H9 (cell line): ENCODE measurements at regions not wholly inside any gene's neighbourhood (a gene's known extent, or its start where the extent isn't known, plus 50 kb on each side); places are given as distances from the start of the nearest gene placed in this dataset.

ENCODE experiments used
- DNase-seq: peaks from one replicate; pipeline ENCODE4 v3.0.0-alpha.2; 2017
- H2AFZ ChIP-seq: one replicate; pipeline ENCODE4 v1.6.1; 2013; ENCODE audit warnings: mild to moderate bottlenecking, low read length, control low read depth, moderate library complexity
- H2AK5ac ChIP-seq: 2 replicates; pipeline ENCODE4 v1.6.1; 2013; ENCODE audit warnings: low read length, control low read depth, mixed read lengths; ENCODE audit not compliant: insufficient read length
- H2BK120ac ChIP-seq: one replicate; pipeline ENCODE4 v1.6.1; 2013; ENCODE audit warnings: low read depth, mild to moderate bottlenecking, low read length, control low read depth, inconsistent platforms; ENCODE audit not compliant: poor library complexity, severe bottlenecking
- H2BK12ac ChIP-seq: 2 replicates; pipeline ENCODE4 v1.6.1; 2013; ENCODE audit warnings: low read length, control low read depth, mixed read lengths, low read depth; ENCODE audit not compliant: insufficient read length
- H2BK15ac ChIP-seq: 2 replicates; pipeline ENCODE4 v1.6.1; 2013; ENCODE audit warnings: low read depth, low read length, control low read depth
- H2BK20ac ChIP-seq: one replicate; pipeline ENCODE4 v1.6.1; 2013; ENCODE audit warnings: low read depth, mild to moderate bottlenecking, low read length, control low read depth, inconsistent platforms; ENCODE audit not compliant: poor library complexity, severe bottlenecking
- H2BK5ac ChIP-seq: 2 replicates; pipeline ENCODE4 v1.6.1; 2013; ENCODE audit warnings: low read length, control low read depth, mixed read lengths; ENCODE audit not compliant: insufficient read length
- H3K14ac ChIP-seq: 2 replicates; pipeline ENCODE4 v1.6.1; 2013; ENCODE audit warnings: low read length, control low read depth; ENCODE audit not compliant: insufficient read depth
- H3K18ac ChIP-seq: 2 replicates; pipeline ENCODE4 v1.6.1; 2013; ENCODE audit warnings: low read depth, mild to moderate bottlenecking, mixed read lengths, low read length, control low read depth; ENCODE audit not compliant: insufficient read length
- H3K23ac ChIP-seq: 2 replicates; pipeline ENCODE4 v1.6.1; 2013; ENCODE audit warnings: low read length, control low read depth, mixed read lengths, low read depth; ENCODE audit not compliant: insufficient read length
- H3K23me2 ChIP-seq: 2 replicates; pipeline ENCODE4 v1.6.1; 2013; ENCODE audit warnings: low read depth, mild to moderate bottlenecking, mixed read lengths, low read length, control low read depth; ENCODE audit not compliant: insufficient read length, poor library complexity, severe bottlenecking
- H3K27ac ChIP-seq: 2 replicates; pipeline ENCODE4 v1.5.1; 2013; ENCODE audit warnings: low read length, control low read depth, mixed read lengths, low read depth; ENCODE audit not compliant: insufficient read length
- H3K27me3 ChIP-seq: 2 replicates; pipeline ENCODE4 v1.6.1; 2013; ENCODE audit warnings: low read length, control low read depth, inconsistent platforms; ENCODE audit not compliant: insufficient read depth
- H3K4ac ChIP-seq: 2 replicates; pipeline ENCODE4 v1.6.1; 2013; ENCODE audit warnings: low read depth, mild to moderate bottlenecking, control low read depth, inconsistent platforms, low read length, moderate library complexity
- H3K4me1 ChIP-seq: 2 replicates; pipeline ENCODE4 v1.6.1; 2013; ENCODE audit warnings: low read length, control low read depth, inconsistent platforms; ENCODE audit not compliant: insufficient read depth
- H3K4me2 ChIP-seq: 2 replicates; pipeline ENCODE4 v1.6.1; 2013; ENCODE audit warnings: low read length, control low read depth, mixed read lengths; ENCODE audit not compliant: insufficient read length, insufficient read depth
- H3K56ac ChIP-seq: 2 replicates; pipeline ENCODE4 v1.6.1; 2013; ENCODE audit warnings: low read depth, mild to moderate bottlenecking, mixed read lengths, low read length, control low read depth; ENCODE audit not compliant: insufficient read length
- H3K79me1 ChIP-seq: 2 replicates; pipeline ENCODE4 v1.6.1; 2013; ENCODE audit warnings: low read depth, mild to moderate bottlenecking, moderate library complexity, low read length, control low read depth, inconsistent platforms; ENCODE audit not compliant: insufficient read depth, poor library complexity, severe bottlenecking
- H3K79me2 ChIP-seq: 2 replicates; pipeline ENCODE4 v1.6.1; 2013; ENCODE audit warnings: low read length, control low read depth, inconsistent platforms; ENCODE audit not compliant: insufficient read depth
- H3K9ac ChIP-seq: 2 replicates; pipeline ENCODE4 v1.6.1; 2013; ENCODE audit warnings: low read length, control low read depth, mixed read lengths; ENCODE audit not compliant: insufficient read length; ENCODE audit errors: extremely low read depth
- H3K9me3 ChIP-seq: one replicate; pipeline ENCODE4 v1.6.1; 2013; ENCODE audit warnings: low read depth, low read length, inconsistent platforms; ENCODE audit not compliant: control insufficient read depth
- H3T11ph ChIP-seq: one replicate; pipeline ENCODE4 v1.6.1; 2013; ENCODE audit warnings: mild to moderate bottlenecking, low read length, control low read depth, inconsistent platforms
- H4K20me1 ChIP-seq: one replicate; pipeline ENCODE4 v1.6.1; 2013; ENCODE audit not compliant: control insufficient read depth, insufficient read length, insufficient read depth
- H4K5ac ChIP-seq: 2 replicates; pipeline ENCODE4 v1.6.1; 2013; ENCODE audit warnings: low read depth, mild to moderate bottlenecking, mixed read lengths, low read length, control low read depth; ENCODE audit not compliant: insufficient read length
- H4K8ac ChIP-seq: replicated peaks from 2 replicates; pipeline ENCODE4 v1.6.1; 2013; ENCODE audit warnings: low read length, control low read depth, mixed read lengths, low read depth; ENCODE audit not compliant: insufficient read length
- H4K91ac ChIP-seq: 2 replicates; pipeline ENCODE4 v1.6.1; 2013; ENCODE audit warnings: low read depth, mild to moderate bottlenecking, moderate library complexity, mixed read lengths, low read length, control low read depth; ENCODE audit not compliant: insufficient read length
- H3K27ac Mint-ChIP-seq, 3 experiments: 2 replicates in 2 of 3; 3 replicates in 1 of 3; pipeline ENCODE4 v1.8.0; 2020 to 2021; ENCODE audit warnings: mixed read lengths in 3 of 3, mild to moderate bottlenecking in 1 of 3, moderate library complexity in 1 of 3
- H3K27me3 Mint-ChIP-seq: 2 replicates; pipeline ENCODE4 v1.8.0; 2021; ENCODE audit warnings: low read depth, mild to moderate bottlenecking, moderate library complexity, mixed read lengths
- H3K36me3 Mint-ChIP-seq, 3 experiments: 2 replicates in 2 of 3; 3 replicates in 1 of 3; pipeline ENCODE4 v1.8.0; 2020 to 2021; ENCODE audit warnings: low read depth in 3 of 3, mixed read lengths in 3 of 3; ENCODE audit not compliant: insufficient read depth in 1 of 3
- H3K4me1 Mint-ChIP-seq, 2 experiments: 2 replicates each; pipeline ENCODE4 v1.8.0; 2020; ENCODE audit warnings: mixed read lengths in 2 of 2
- H3K4me3 Mint-ChIP-seq, 2 experiments: 2 replicates in 1 of 2; 3 replicates in 1 of 2; pipeline ENCODE4 v1.8.0; 2020 to 2021; ENCODE audit warnings: mild to moderate bottlenecking in 2 of 2, mixed read lengths in 2 of 2, moderate library complexity in 1 of 2
- H3K9me3 Mint-ChIP-seq, 2 experiments: 2 replicates in 1 of 2; 3 replicates in 1 of 2; pipeline ENCODE4 v1.8.0; 2020; ENCODE audit warnings: mild to moderate bottlenecking in 2 of 2, mixed read lengths in 2 of 2, moderate library complexity in 1 of 2
- TF ChIP-seq, protein P1 (sequence below): fragments of 200-600 bp; sonication (generic); conservative IDR thresholded peaks from 3 replicates; pipeline ENCODE4 v1.8.0; 2021; ENCODE audit warnings: antibody characterized with exemption, mild to moderate bottlenecking

DNA sequence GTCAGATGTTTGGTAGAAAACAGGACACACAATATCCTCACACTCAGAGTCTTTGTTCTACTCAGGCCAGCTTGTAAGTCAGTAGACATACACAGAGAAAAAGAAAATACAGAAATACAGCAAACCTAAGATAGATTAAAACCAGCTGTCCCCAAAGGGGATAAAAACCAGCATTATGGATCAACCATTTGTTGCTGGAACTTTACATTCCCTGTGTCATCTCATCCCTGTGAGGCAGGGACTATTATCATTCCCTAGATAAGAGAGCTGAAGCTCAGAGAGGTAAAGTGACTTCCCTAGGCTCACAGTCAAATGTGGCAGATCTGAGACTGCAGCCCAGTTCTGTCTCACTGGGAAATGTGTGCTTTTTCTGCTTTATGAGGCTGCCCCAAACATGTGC lies 80.7 kb downstream of the DMRTA2 start:
- Histone ChIP-seq H4K91ac (no peak overlapping the region), H3T11ph (no peak overlapping the region), H3K79me1 (no peaks in the 10 kb centered on the region), H2BK15ac (no peak overlapping the region), H2BK120ac (no peak overlapping the region), H4K8ac (no peak overlapping the region), H4K5ac (no peak overlapping the region), H3K9ac (no peak overlapping the region), H3K9me3 (no peaks in the 10 kb centered on the region), H4K20me1 (no peaks in the 10 kb centered on the region), H3K23ac (no peak overlapping the region), H3K79me2 (no peaks in the 10 kb centered on the region), H3K56ac (no peak overlapping the region), H2AFZ (no peak overlapping the region), H3K4ac (no peak overlapping the region), H3K4me1 (no peaks in the 10 kb centered on the region), H3K18ac (no peak overlapping the region), H2BK12ac (no peak overlapping the region), H2BK5ac (no peak overlapping the region), H2AK5ac (no peak overlapping the region), H3K4me2 (no peak overlapping the region), H3K23me2 (no peaks in the 10 kb centered on the region), H3K27me3 (no peaks in the 10 kb centered on the region), H2BK20ac (no peak overlapping the region), H3K27ac (no peak overlapping the region), H3K14ac (no peak overlapping the region)
- H3K4me1 Mint-ChIP-seq: no peaks in the 10 kb centered on the region
- TF ChIP-seq, protein P1, sequence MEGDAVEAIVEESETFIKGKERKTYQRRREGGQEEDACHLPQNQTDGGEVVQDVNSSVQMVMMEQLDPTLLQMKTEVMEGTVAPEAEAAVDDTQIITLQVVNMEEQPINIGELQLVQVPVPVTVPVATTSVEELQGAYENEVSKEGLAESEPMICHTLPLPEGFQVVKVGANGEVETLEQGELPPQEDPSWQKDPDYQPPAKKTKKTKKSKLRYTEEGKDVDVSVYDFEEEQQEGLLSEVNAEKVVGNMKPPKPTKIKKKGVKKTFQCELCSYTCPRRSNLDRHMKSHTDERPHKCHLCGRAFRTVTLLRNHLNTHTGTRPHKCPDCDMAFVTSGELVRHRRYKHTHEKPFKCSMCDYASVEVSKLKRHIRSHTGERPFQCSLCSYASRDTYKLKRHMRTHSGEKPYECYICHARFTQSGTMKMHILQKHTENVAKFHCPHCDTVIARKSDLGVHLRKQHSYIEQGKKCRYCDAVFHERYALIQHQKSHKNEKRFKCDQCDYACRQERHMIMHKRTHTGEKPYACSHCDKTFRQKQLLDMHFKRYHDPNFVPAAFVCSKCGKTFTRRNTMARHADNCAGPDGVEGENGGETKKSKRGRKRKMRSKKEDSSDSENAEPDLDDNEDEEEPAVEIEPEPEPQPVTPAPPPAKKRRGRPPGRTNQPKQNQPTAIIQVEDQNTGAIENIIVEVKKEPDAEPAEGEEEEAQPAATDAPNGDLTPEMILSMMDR: no peak
- DNase-seq: no peak
- H3K36me3 Mint-ChIP-seq: no peaks in the 10 kb centered on the region; a peak in 1 of 7 replicates
- H3K4me3 Mint-ChIP-seq: no peak overlapping the region
- H3K27me3 Mint-ChIP-seq: peaks cover 23% of the 10 kb centered on the region
- H3K27ac Mint-ChIP-seq: no peak overlapping the region
- H3K9me3 Mint-ChIP-seq: peaks cover 0 to 15% of the 10 kb centered on the region in 2 experiments; a peak in 2 of 5 replicates
